ENCODE measurements at regions not wholly inside any gene's neighbourhood (a gene's known extent, or its start where the extent isn't known, plus 50 kb on each side); places are given as distances from the start of the nearest gene placed in this dataset.
"Not testable (repeated sequence)": the region's sequence is repeated elsewhere in the genome, so short reads cannot be mapped to it uniquely, and the experiment has no call there.

DNA sequence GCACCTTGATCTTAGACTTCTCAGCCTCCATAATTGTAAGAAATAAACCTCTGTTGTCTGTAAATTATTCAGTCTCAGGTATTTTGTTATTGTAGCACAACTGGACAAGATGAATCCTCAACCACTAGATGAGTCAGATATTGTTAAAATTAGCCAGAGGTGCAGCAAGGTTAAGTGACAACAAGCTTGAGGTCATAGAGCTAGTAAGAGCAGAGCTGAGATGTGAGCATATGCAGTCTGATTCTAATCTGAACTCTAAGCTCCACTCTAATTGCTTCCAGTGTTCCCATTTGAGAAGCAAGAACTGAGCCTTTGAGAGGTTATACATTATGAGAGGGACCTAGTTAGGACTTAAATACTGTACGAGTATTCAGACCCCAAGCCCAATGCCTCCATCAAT lies 93.1 kb downstream of the FZD1 start:
- DNase-seq, result no peak

DNA sequence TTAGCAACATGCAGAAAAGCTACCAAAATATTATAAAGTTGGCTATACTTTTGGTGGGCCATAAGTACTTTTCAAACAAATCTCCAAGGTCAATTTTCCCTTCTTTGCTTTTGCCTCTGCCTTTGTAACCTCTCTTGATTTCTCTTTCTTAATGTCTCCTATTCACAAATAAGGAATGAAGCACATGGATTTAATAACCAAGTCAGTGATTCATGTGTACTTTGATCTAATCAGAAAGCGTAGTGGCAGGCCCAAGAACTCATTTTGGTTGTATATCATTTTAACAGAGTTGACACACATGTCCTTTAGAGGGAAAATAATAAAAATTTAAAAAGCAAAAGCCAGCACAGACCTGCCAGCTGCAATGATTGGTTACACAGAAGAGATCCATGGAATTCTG lies 93.7 kb downstream of the FZD1 start:
- DNase-seq, result no peak

GRCh38 chr7:91358303-91358702 lies 94.1 kb downstream of the FZD1 start:
- DNase-seq, result no peak

GRCh38 chr7:91365097-91365496 lies 100.9 kb downstream of the FZD1 start:
- not testable (repeated sequence) for DNase-seq

GRCh38 chr7:91366091-91366490 lies 101.9 kb downstream of the FZD1 start:
- DNase-seq, result no peak

DNA sequence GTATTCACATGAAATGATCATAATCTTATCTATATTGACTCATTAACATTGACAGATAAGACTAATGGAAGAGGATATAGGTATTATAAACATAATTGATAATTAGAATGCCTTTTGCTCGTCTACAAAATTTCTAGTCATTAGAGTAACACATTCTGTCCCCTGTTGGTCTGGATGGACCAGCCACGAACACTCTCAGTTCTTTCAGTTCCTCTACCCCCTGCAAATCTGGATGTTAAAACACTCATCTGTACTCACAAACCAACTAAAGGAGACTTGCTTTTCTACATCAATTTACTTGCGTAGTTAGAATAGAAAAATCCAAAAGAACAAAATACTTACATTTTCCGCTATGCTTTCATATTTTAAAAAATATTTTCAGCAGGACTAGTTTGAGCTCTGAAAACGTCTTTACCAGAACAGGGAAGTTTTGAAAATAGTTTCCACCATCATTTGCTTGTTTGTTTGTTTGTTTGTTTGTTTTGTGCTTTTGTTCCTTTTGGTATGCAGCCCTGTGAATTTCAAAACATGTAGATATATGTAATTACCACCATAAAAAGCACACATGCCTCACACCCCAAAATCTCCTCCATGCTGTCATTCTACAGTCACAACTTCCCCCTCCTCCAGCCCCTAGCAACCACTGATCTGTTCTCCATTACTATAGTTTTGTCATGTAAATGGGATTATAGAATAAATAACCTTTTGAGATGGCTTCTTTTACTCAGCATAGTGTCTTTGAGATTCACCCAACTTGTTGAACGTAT lies 103.8 kb downstream of the FZD1 start:
- no peak for DNase-seq

DNA sequence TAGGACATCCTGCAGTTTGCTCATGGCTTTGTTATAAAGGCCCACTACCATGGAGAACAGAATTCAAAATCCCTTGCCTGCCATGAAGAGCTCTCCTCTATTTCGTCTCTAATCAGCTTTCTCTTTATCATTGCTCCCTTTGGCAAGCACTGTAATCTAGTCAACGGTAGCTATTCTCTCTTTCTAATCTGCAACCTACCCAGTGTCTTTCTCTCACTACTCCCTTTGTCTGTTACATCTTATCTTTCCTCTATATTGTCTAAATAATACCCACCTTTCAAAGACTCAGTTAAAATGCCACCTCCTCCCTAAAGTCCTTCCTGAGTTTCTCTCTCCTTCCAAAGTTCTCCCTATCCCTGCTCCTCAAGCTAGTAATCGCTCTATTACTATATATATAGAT lies 108.1 kb downstream of the FZD1 start:
- DNase-seq, result no peak

- DNase-seq, result peak; percentile 41 to 61
Measured at GRCh38 chr7:91373111-91373800, 109.0 kb downstream of the FZD1 start.

GRCh38 chr7:91374321-91374989 lies 110.2 kb downstream of the FZD1 start:
- no peak for DNase-seq

DNA sequence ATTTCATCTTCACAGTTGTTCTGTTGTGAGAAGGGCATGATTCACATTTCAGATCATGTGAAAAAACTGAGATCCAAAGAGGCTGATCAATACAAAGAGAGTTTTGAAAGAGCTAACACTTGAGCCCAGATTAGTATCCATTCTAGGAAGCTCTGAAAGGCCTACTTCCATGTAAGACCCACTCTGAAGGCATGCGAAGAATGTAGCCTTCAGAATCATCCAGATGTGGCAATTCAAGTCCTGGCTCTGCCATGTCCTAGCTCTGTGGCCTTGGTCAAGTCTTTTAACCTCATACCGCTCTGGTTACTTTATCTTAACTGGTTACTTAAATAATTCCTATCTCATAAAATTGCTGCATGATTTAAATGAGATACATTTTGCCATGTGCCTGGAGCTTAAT lies 111.1 kb downstream of the FZD1 start:
- DNase-seq, result no peak

GRCh38 chr7:91378131-91378530 lies 113.9 kb downstream of the FZD1 start:
- no peak for DNase-seq

- peak in 1 of 2 donors; percentile 21 for DNase-seq
Measured at GRCh38 chr7:91379236-91379635, 115.0 kb downstream of the FZD1 start.

- DNase-seq, result no peak
Measured at GRCh38 chr7:91379991-91380390, 115.8 kb downstream of the FZD1 start.

DNA sequence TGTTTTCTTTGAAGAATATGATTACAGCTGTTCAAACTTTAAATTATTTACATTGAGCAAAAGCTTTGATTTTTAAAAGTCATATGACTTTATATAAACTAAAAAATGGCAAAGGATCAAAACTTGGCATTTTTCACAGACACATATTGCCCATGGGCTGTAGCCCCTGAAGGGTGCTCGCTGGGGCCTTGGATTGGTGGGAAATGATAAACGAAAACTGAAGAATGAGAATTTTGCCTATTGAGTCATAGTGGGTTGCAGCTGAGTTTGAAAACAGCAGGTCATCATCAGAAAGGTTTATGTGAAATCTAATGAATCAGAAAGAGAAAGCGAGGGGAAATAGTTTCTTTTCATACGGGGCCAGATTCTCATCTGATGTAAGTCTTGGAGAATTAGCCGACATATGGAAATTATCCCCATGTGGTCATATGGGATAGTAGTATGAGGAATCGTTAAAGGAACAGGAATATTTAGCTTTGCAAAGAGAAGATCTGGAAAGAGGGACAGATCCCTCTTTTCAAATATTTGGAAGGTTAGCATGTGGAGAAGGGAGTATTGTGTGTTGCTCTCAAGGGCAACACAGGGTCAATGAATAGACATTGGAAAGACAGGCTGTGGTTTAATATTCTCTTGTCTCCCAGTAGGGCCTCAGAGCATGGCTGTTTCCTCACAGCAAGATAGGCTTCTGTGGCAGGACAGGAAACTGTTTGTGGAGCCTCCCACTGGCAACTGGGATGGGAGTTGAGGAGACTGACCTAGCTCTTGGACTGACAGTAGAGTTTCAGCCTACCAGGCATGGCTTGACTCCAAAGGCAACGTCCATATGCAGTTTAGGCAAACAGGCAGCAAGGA lies 119.0 kb downstream of the FZD1 start:
- no peak for DNase-seq

- no peak for DNase-seq
Measured at GRCh38 chr7:91383905-91384274, 119.7 kb downstream of the FZD1 start.

GRCh38 chr7:91394757-91395156 lies 130.5 kb downstream of the FZD1 start:
- not testable (repeated sequence) for DNase-seq

GRCh38 chr7:91395313-91395712 lies 131.1 kb downstream of the FZD1 start:
- not testable (repeated sequence) for DNase-seq

- no peak for DNase-seq
Measured at GRCh38 chr7:91397096-91397495, 132.9 kb downstream of the FZD1 start.

GRCh38 chr7:91397612-91398011 lies 133.4 kb downstream of the FZD1 start:
- DNase-seq, result no peak

- DNase-seq, result no peak
Measured at GRCh38 chr7:91398341-91398740, 134.1 kb downstream of the FZD1 start.

GRCh38 chr7:91405092-91405788 lies 141.0 kb downstream of the FZD1 start:
- no peak for DNase-seq

DNA sequence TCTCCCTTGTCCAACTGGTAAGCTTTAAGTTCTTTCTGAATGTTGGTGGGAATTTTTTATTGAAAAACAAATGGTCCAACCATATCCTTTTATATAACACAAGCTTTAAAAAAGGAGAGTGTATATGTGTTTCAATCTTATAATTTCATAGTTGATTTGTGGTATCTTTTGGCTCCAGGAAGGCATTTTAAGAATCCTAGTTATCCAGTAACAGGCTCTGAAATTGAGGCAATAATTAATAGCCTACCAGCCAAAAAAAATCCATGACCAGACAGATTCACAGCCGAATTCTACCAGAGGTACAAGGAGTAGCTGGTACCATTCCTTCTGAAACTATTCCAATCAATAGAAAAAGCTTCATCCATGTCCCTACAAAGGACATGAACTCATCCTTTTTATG lies 141.6 kb downstream of the FZD1 start:
- not testable (repeated sequence) for DNase-seq

Data from inflammatory macrophage treated with lipopolysaccharide for 1 hour (primary cell).